GM23338 (cell line): ENCODE measurements at regions not wholly inside any gene's neighbourhood (a gene's known extent, or its start where the extent isn't known, plus 50 kb on each side); places are given as distances from the start of the nearest gene placed in this dataset.

Source experiments
- CREB1 ChIP-seq: fragments of 250-450 bp; sonication (Bioruptor Pico); IDR thresholded peaks from 2 replicates; pipeline ENCODE4 v1.5.0; 2020; ENCODE audit warnings: low read depth, mild to moderate bottlenecking, moderate library complexity
- ETS1 ChIP-seq: IDR thresholded peaks from 2 replicates; pipeline ENCODE4 v1.6.1; 2016; ENCODE audit warnings: antibody characterized with exemption
- EZH2 ChIP-seq: fragments of 200-600 bp; sonication (generic); IDR thresholded peaks from one replicate; pipeline ENCODE4 v1.8.0; 2017; ENCODE audit warnings: antibody characterized with exemption, mild to moderate bottlenecking, low read depth; ENCODE audit not compliant: unreplicated experiment
- EZH2phosphoT487 ChIP-seq: fragments of 200-600 bp; sonication (generic); IDR thresholded peaks from one replicate; pipeline ENCODE4 v1.8.1; 2018; ENCODE audit warnings: antibody characterized with exemption; ENCODE audit not compliant: unreplicated experiment
- JUNB ChIP-seq: IDR thresholded peaks from one replicate; pipeline ENCODE4 v1.6.1; 2016; ENCODE audit warnings: antibody characterized with exemption; ENCODE audit not compliant: unreplicated experiment
- NANOG ChIP-seq: IDR thresholded peaks from 2 replicates; pipeline ENCODE4 v1.6.1; 2016; ENCODE audit warnings: antibody characterized with exemption, borderline replicate concordance
- POLR2AphosphoS5 ChIP-seq: IDR thresholded peaks from 2 replicates; pipeline ENCODE4 v1.6.1; 2016; ENCODE audit warnings: antibody characterized with exemption, low read depth
- REST ChIP-seq: IDR thresholded peaks from one replicate; pipeline ENCODE4 v1.6.1; 2018; ENCODE audit warnings: antibody characterized with exemption; ENCODE audit not compliant: unreplicated experiment
- STAT1 ChIP-seq: IDR thresholded peaks from one replicate; pipeline ENCODE4 v1.6.1; 2016; ENCODE audit warnings: antibody characterized with exemption; ENCODE audit not compliant: unreplicated experiment
- ZNF114 ChIP-seq: fragments of 250-450 bp; sonication (Bioruptor Pico); IDR thresholded peaks from 2 replicates; pipeline ENCODE4 v1.5.0; 2020; ENCODE audit warnings: mild to moderate bottlenecking, moderate library complexity
- ZNF331 ChIP-seq: fragments of 250-450 bp; sonication (Bioruptor Pico); IDR thresholded peaks from 2 replicates; pipeline ENCODE4 v1.5.0; 2020; ENCODE audit warnings: low read depth, mild to moderate bottlenecking, moderate library complexity
- TF ChIP-seq, protein P1 (sequence below), 2 experiments: fragments of 200-600 bp in 1 of 2; sonication (generic) in 1 of 2; conservative IDR thresholded peaks; 2 replicates each; pipeline versions ENCODE4 v1.5.1 to v1.6.1; 2016 to 2017; ENCODE audit warnings: antibody characterized with exemption in 2 of 2, low read depth in 2 of 2, mild to moderate bottlenecking in 2 of 2, moderate library complexity in 1 of 2
- TF ChIP-seq, protein P2 (sequence below): fragments of 250-450 bp; sonication (Bioruptor Pico); IDR thresholded peaks from 2 replicates; pipeline ENCODE4 v1.5.0; 2020; ENCODE audit warnings: mild to moderate bottlenecking, moderate library complexity

- TF ChIP-seq REST = no peak
- TF ChIP-seq, protein P1, sequence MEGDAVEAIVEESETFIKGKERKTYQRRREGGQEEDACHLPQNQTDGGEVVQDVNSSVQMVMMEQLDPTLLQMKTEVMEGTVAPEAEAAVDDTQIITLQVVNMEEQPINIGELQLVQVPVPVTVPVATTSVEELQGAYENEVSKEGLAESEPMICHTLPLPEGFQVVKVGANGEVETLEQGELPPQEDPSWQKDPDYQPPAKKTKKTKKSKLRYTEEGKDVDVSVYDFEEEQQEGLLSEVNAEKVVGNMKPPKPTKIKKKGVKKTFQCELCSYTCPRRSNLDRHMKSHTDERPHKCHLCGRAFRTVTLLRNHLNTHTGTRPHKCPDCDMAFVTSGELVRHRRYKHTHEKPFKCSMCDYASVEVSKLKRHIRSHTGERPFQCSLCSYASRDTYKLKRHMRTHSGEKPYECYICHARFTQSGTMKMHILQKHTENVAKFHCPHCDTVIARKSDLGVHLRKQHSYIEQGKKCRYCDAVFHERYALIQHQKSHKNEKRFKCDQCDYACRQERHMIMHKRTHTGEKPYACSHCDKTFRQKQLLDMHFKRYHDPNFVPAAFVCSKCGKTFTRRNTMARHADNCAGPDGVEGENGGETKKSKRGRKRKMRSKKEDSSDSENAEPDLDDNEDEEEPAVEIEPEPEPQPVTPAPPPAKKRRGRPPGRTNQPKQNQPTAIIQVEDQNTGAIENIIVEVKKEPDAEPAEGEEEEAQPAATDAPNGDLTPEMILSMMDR (conservative IDR thresholded peaks at IDR 0.05; ENCODE audit: low read depth in 2 of 2) = no peak
- TF ChIP-seq EZH2 = no peak
- TF ChIP-seq EZH2phosphoT487 = no peak
- TF ChIP-seq JUNB = no peak
- no peak for TF ChIP-seq NANOG
- TF ChIP-seq CREB1 (CRISPR knock-in tag) = no peak
- no peak for TF ChIP-seq ETS1
- no peak for TF ChIP-seq POLR2AphosphoS5
- no peak for TF ChIP-seq ZNF114 (CRISPR knock-in tag)
- no peak for TF ChIP-seq STAT1
- no peak for TF ChIP-seq ZNF331 (CRISPR knock-in tag)
- TF ChIP-seq, protein P2, sequence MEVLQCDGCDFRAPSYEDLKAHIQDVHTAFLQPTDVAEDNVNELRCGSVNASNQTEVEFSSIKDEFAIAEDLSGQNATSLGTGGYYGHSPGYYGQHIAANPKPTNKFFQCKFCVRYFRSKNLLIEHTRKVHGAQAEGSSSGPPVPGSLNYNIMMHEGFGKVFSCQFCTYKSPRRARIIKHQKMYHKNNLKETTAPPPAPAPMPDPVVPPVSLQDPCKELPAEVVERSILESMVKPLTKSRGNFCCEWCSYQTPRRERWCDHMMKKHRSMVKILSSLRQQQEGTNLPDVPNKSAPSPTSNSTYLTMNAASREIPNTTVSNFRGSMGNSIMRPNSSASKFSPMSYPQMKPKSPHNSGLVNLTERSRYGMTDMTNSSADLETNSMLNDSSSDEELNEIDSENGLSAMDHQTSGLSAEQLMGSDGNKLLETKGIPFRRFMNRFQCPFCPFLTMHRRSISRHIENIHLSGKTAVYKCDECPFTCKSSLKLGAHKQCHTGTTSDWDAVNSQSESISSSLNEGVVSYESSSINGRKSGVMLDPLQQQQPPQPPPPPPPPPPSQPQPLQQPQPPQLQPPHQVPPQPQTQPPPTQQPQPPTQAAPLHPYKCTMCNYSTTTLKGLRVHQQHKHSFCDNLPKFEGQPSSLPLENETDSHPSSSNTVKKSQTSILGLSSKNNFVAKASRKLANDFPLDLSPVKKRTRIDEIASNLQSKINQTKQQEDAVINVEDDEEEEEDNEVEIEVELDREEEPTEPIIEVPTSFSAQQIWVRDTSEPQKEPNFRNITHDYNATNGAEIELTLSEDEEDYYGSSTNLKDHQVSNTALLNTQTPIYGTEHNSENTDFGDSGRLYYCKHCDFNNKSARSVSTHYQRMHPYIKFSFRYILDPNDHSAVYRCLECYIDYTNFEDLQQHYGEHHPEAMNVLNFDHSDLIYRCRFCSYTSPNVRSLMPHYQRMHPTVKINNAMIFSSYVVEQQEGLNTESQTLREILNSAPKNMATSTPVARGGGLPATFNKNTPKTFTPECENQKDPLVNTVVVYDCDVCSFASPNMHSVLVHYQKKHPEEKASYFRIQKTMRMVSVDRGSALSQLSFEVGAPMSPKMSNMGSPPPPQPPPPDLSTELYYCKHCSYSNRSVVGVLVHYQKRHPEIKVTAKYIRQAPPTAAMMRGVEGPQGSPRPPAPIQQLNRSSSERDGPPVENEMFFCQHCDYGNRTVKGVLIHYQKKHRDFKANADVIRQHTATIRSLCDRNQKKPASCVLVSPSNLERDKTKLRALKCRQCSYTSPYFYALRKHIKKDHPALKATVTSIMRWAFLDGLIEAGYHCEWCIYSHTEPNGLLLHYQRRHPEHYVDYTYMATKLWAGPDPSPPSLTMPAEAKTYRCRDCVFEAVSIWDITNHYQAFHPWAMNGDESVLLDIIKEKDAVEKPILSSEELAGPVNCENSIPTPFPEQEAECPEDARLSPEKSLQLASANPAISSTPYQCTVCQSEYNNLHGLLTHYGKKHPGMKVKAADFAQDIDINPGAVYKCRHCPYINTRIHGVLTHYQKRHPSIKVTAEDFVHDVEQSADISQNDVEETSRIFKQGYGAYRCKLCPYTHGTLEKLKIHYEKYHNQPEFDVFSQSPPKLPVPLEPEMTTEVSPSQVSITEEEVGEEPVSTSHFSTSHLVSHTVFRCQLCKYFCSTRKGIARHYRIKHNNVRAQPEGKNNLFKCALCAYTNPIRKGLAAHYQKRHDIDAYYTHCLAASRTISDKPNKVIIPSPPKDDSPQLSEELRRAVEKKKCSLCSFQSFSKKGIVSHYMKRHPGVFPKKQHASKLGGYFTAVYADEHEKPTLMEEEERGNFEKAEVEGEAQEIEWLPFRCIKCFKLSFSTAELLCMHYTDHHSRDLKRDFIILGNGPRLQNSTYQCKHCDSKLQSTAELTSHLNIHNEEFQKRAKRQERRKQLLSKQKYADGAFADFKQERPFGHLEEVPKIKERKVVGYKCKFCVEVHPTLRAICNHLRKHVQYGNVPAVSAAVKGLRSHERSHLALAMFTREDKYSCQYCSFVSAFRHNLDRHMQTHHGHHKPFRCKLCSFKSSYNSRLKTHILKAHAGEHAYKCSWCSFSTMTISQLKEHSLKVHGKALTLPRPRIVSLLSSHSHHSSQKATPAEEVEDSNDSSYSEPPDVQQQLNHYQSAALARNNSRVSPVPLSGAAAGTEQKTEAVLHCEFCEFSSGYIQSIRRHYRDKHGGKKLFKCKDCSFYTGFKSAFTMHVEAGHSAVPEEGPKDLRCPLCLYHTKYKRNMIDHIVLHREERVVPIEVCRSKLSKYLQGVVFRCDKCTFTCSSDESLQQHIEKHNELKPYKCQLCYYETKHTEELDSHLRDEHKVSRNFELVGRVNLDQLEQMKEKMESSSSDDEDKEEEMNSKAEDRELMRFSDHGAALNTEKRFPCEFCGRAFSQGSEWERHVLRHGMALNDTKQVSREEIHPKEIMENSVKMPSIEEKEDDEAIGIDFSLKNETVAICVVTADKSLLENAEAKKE (CRISPR knock-in tag) = no peak
These were observed 109.2 kb downstream of the IGLL1 start for GRCh38 chr22:23470811-23471389.
